ENCODE measurements at regions not wholly inside any gene's neighbourhood (a gene's known extent, or its start where the extent isn't known, plus 50 kb on each side); places are given as distances from the start of the nearest gene placed in this dataset.

GRCh38 chr5:12920527-12920926 is 1016.3 kb upstream of the CTNND2 start:
- DNase-seq (ENCODE audit: low spot score in 2 of 2) = no peak
- H3K27me3 ChIP-seq = no peaks in the 10 kb centered on the region
- H3K9me3 ChIP-seq = no peaks in the 10 kb centered on the region
- H3K27ac ChIP-seq = no peak overlapping the region
- intact Hi-C loops (cut with DNase I; ENCODE audit: low total_unique reads) = no loop called here
- no peak overlapping the region for H3K4me3 ChIP-seq
- no peaks in the 10 kb centered on the region for H3K36me3 ChIP-seq
- TF ChIP-seq CTCF (IDR thresholded peaks at IDR 0.05) (no peak), POLR2AphosphoS5 (IDR thresholded peaks at IDR 0.05) (no peak), POLR2A (IDR thresholded peaks at IDR 0.05) (no peak)
- no peaks in the 10 kb centered on the region for H3K4me1 ChIP-seq

- Histone ChIP-seq H3K4me3 (no peak overlapping the region), H3K4me1 (no peaks in the 10 kb centered on the region), H3K36me3 (no peaks in the 10 kb centered on the region), H3K9me3 (no peaks in the 10 kb centered on the region), H3K27ac (no peak overlapping the region), H3K27me3 (no peaks in the 10 kb centered on the region)
- no peak for TF ChIP-seq POLR2A (IDR thresholded peaks at IDR 0.05)
- no peak for TF ChIP-seq CTCF (IDR thresholded peaks at IDR 0.05)
- TF ChIP-seq POLR2AphosphoS5 (IDR thresholded peaks at IDR 0.05) = no peak
- no peak for DNase-seq (ENCODE audit: low spot score in 2 of 2)
- intact Hi-C loops (cut with DNase I; ENCODE audit: low total_unique reads) = no loop called here
Observed at GRCh38 chr5:12911156-12911555, 1006.9 kb upstream of the CTNND2 start.

GRCh38 chr5:12910641-12911040 is 1006.4 kb upstream of the CTNND2 start:
- no peaks in the 10 kb centered on the region for H3K4me1 ChIP-seq
- TF ChIP-seq POLR2AphosphoS5 (IDR thresholded peaks at IDR 0.05) (no peak), POLR2A (IDR thresholded peaks at IDR 0.05) (no peak)
- no peaks in the 10 kb centered on the region for H3K36me3 ChIP-seq
- DNase-seq (ENCODE audit: low spot score in 2 of 2) = no peak
- no peak overlapping the region for H3K4me3 ChIP-seq
- intact Hi-C loops (cut with DNase I; ENCODE audit: low total_unique reads) = no loop called here
- no peaks in the 10 kb centered on the region for H3K9me3 ChIP-seq
- no peak overlapping the region for H3K27ac ChIP-seq
- H3K27me3 ChIP-seq = no peaks in the 10 kb centered on the region

GRCh38 chr5:12902611-12903010 is 998.4 kb upstream of the CTNND2 start:
- H3K27me3 ChIP-seq = no peaks in the 10 kb centered on the region
- no peaks in the 10 kb centered on the region for H3K36me3 ChIP-seq
- no peak overlapping the region for H3K27ac ChIP-seq
- intact Hi-C loops (cut with DNase I; ENCODE audit: low total_unique reads) = no loop called here
- no peak for TF ChIP-seq POLR2AphosphoS5 (IDR thresholded peaks at IDR 0.05)
- no peak for TF ChIP-seq CTCF (IDR thresholded peaks at IDR 0.05)
- no peak for TF ChIP-seq POLR2A (IDR thresholded peaks at IDR 0.05)
- H3K4me1 ChIP-seq = no peaks in the 10 kb centered on the region
- H3K9me3 ChIP-seq = no peaks in the 10 kb centered on the region
- H3K4me3 ChIP-seq = no peak overlapping the region
- no peak for DNase-seq (ENCODE audit: low spot score in 2 of 2)

- Histone ChIP-seq H3K4me3 (no peak overlapping the region), H3K27ac (no peak overlapping the region), H3K36me3 (no peaks in the 10 kb centered on the region), H3K4me1 (no peaks in the 10 kb centered on the region), H3K27me3 (no peaks in the 10 kb centered on the region), H3K9me3 (no peaks in the 10 kb centered on the region)
- TF ChIP-seq CTCF (IDR thresholded peaks at IDR 0.05) (no peak), POLR2AphosphoS5 (IDR thresholded peaks at IDR 0.05) (no peak), POLR2A (IDR thresholded peaks at IDR 0.05) (no peak)
- intact Hi-C loops (cut with DNase I; ENCODE audit: low total_unique reads) = no loop called here
- DNase-seq (ENCODE audit: low spot score in 2 of 2) = no peak
Observed at GRCh38 chr5:12901696-12902095, 997.5 kb upstream of the CTNND2 start.

DNA sequence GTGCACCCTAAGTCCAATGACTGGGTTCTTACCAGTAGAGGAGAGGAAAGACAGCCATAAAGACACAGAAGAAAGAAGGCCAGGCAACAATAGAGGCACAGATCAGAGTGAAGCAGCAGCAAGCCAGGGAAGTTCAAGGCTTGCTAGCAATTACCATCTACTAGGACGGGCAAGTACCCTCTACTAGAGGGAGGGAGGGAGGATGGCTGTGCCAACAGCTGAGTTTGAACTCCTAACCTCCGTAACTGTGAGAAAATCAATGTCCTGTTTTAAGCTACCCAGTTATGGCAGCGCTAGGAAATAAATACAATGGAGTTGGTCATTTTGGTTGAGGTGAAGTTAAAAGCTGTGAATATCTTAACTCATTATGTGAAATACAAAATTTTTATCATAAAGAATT is 991.8 kb upstream of the CTNND2 start:
- intact Hi-C loops (cut with DNase I; ENCODE audit: low total_unique reads) = no loop called here
- Histone ChIP-seq H3K4me1 (no peaks in the 10 kb centered on the region), H3K36me3 (no peaks in the 10 kb centered on the region), H3K9me3 (no peaks in the 10 kb centered on the region), H3K27ac (no peak overlapping the region), H3K4me3 (no peak overlapping the region), H3K27me3 (no peaks in the 10 kb centered on the region)
- DNase-seq (ENCODE audit: low spot score in 2 of 2) = no peak
- TF ChIP-seq POLR2AphosphoS5 (IDR thresholded peaks at IDR 0.05) (no peak), CTCF (IDR thresholded peaks at IDR 0.05) (no peak), POLR2A (IDR thresholded peaks at IDR 0.05) (no peak)

Data from breast epithelium (tissue), 4 donors.